Astrocyte (in vitro differentiated cells and primary cell): ENCODE measurements at regions not wholly inside any gene's neighbourhood (a gene's known extent, or its start where the extent isn't known, plus 50 kb on each side); places are given as distances from the start of the nearest gene placed in this dataset.

Experiments
- DNase-seq: peaks from one replicate; pipeline ENCODE4 v3.0.0-alpha.2; 2010; ENCODE audit warnings: low read depth
- FAIRE-seq: peaks from 2 replicates; lab custom pipeline; 2011; peaks lifted over from hg19 to GRCh38; lab: Jason Lieb, UNC
- H2AFZ ChIP-seq: 2 replicates; pipeline ENCODE4 v1.6.0; 2012; ENCODE audit warnings: low read depth, low read length, inconsistent platforms
- H3K27ac ChIP-seq: 2 replicates; pipeline ENCODE4 v1.5.1; 2011; ENCODE audit warnings: low read depth, low read length, inconsistent platforms
- H3K27me3 ChIP-seq: 2 replicates; pipeline ENCODE4 v1.6.0; 2011; ENCODE audit warnings: low read length, inconsistent platforms; ENCODE audit not compliant: insufficient read depth
- H3K36me3 ChIP-seq: 2 replicates; pipeline ENCODE4 v1.5.1; 2011; ENCODE audit warnings: low read length, inconsistent platforms; ENCODE audit not compliant: insufficient read depth
- H3K4me1 ChIP-seq: 2 replicates; pipeline ENCODE4 v1.5.1; 2011; ENCODE audit warnings: low read length, inconsistent platforms; ENCODE audit not compliant: insufficient read depth
- H3K4me2 ChIP-seq: 2 replicates; pipeline ENCODE4 v1.6.0; 2012; ENCODE audit warnings: low read length, inconsistent platforms
- H3K4me3 ChIP-seq: 2 replicates; pipeline ENCODE4 v1.5.1; 2011; ENCODE audit warnings: low read depth, mild to moderate bottlenecking, low read length, inconsistent platforms; ENCODE audit not compliant: insufficient read depth
- H3K79me2 ChIP-seq: 2 replicates; pipeline ENCODE4 v1.6.0; 2012; ENCODE audit warnings: mild to moderate bottlenecking, low read length, inconsistent platforms; ENCODE audit not compliant: insufficient read depth
- H3K9ac ChIP-seq: 2 replicates; pipeline ENCODE4 v1.6.0; 2012; ENCODE audit warnings: mild to moderate bottlenecking, low read length, inconsistent platforms
- H3K9me3 ChIP-seq: 2 replicates; pipeline ENCODE4 v1.5.1; 2012; ENCODE audit warnings: low read depth, mild to moderate bottlenecking, low read length, inconsistent platforms; ENCODE audit not compliant: insufficient read depth
- H4K20me1 ChIP-seq: 2 replicates; pipeline ENCODE4 v1.6.0; 2012; ENCODE audit warnings: low read length, inconsistent platforms; ENCODE audit not compliant: insufficient read depth
- H3K27ac Mint-ChIP-seq: one replicate; pipeline ENCODE4 v1.8.0; 2021; ENCODE audit warnings: mild to moderate bottlenecking, mixed read lengths; ENCODE audit not compliant: unreplicated experiment
- H3K27me3 Mint-ChIP-seq: one replicate; pipeline ENCODE4 v1.8.0; 2021; ENCODE audit warnings: low read depth, mixed read lengths; ENCODE audit not compliant: unreplicated experiment
- H3K36me3 Mint-ChIP-seq: one replicate; pipeline ENCODE4 v1.8.0; 2021; ENCODE audit warnings: low read depth, mixed read lengths; ENCODE audit not compliant: unreplicated experiment
- H3K4me1 Mint-ChIP-seq: one replicate; pipeline ENCODE4 v1.8.0; 2021; ENCODE audit warnings: low read depth, mixed read lengths; ENCODE audit not compliant: unreplicated experiment
- H3K4me3 Mint-ChIP-seq: one replicate; pipeline ENCODE4 v1.8.0; 2021; ENCODE audit warnings: mild to moderate bottlenecking, moderate library complexity, mixed read lengths; ENCODE audit not compliant: unreplicated experiment
- H3K9me3 Mint-ChIP-seq: one replicate; pipeline ENCODE4 v1.8.0; 2021; ENCODE audit warnings: mild to moderate bottlenecking, mixed read lengths; ENCODE audit not compliant: unreplicated experiment
- CTCF ChIP-seq: IDR thresholded peaks from 2 replicates; pipeline ENCODE4 v1.5.1; 2011; ENCODE audit warnings: low read depth, mild to moderate bottlenecking, inconsistent platforms, low read length, moderate library complexity; ENCODE audit not compliant: insufficient read depth
- EZH2 ChIP-seq: IDR thresholded peaks from 2 replicates; pipeline ENCODE4 v1.6.1; 2012; ENCODE audit warnings: mild to moderate bottlenecking, low read length, inconsistent platforms; ENCODE audit not compliant: insufficient read depth

DNA sequence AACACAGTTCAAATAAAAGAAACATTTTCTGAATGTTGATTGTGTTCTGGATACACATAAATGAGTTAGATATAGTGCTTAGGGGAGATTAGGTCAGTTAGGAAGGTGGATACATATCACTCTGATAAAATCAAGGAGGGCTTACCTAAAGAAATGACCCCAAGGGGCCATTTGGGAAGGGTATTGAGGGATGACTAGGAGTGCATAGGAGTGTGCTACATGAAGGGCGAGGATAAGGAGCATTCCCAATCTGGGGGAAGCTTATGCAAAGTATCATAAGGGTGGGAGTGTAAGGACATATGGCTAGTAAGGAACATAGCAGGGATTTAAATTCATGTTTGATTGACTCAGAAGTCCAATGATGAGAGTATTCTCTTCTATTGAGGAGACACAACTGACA lies 183.6 kb downstream of the NSG2 start:
- Mint-ChIP-seq H3K9me3 (no peaks in the 10 kb centered on the region), H3K4me3 (no peak overlapping the region), H3K27me3 (peaks cover 3% of the 10 kb centered on the region), H3K36me3 (no peaks in the 10 kb centered on the region), H3K27ac (peak overlapping the region; percentile 5), H3K4me1 (peaks cover 29% of the 10 kb centered on the region)
- Histone ChIP-seq H3K4me1 (peaks cover 25% of the 10 kb centered on the region), H3K36me3 (no peaks in the 10 kb centered on the region), H3K9ac (no peak overlapping the region), H3K4me2 (no peak overlapping the region), H3K27me3 (no peaks in the 10 kb centered on the region), H3K79me2 (no peaks in the 10 kb centered on the region), H4K20me1 (no peaks in the 10 kb centered on the region), H3K27ac (no peak overlapping the region), H3K4me3 (no peak overlapping the region), H2AFZ (no peak overlapping the region), H3K9me3 (no peaks in the 10 kb centered on the region)
- DNase-seq (no peak), FAIRE-seq (no peak)
- TF ChIP-seq CTCF, result no peak
- TF ChIP-seq EZH2, result no peak

DNA sequence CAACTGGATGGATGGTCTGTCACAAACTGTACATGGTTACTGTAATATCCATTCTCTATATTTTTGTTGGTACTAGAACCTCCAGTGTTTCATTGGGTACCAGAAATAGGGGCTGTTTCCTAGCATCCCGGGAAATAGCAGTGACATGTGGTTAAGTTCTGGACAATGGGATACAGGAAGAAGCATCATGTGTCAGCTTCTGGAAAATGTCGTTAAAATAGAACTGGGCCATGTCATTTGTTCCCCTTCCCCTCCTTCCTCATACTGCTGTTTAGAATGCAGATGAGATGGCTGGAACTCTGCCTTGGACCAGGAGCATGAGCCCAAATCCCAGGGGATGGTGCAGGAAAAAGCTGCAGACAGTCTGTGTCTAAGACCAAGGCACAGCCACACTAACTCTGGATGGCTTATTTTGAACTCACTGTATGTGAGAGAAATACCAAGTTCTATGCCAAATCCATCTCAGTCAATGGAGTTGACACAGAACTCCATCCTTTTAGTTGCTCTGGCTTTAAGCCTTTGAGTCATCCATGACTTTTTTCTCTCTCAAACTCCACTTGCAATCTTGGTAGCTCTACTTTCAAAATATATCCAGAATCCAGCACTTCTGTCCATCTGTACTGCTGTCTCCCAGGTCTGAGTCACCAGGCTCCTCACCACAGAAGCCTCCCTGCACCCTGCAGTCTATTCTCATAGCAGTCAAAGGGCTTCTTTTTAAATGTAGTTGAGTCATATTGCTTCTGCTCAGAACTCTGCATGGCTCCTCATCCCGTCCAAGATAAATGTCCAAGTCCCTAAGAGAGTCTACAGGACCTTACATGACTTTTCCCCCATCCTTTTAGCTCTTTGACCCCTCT lies 184.2 kb downstream of the NSG2 start:
- Histone ChIP-seq H4K20me1 (no peaks in the 10 kb centered on the region), H3K27ac (peak overlapping the region; percentile 44), H3K4me2 (peak overlapping the region; percentile 67), H3K9ac (no peak overlapping the region), H3K27me3 (no peaks in the 10 kb centered on the region), H3K4me3 (no peak overlapping the region), H3K36me3 (no peaks in the 10 kb centered on the region), H3K9me3 (no peaks in the 10 kb centered on the region), H3K79me2 (no peaks in the 10 kb centered on the region), H2AFZ (no peak overlapping the region), H3K4me1 (peaks cover 28% of the 10 kb centered on the region)
- FAIRE-seq, result peak; percentile 23
- TF ChIP-seq CTCF (no peak), EZH2 (no peak)
- Mint-ChIP-seq H3K9me3 (no peaks in the 10 kb centered on the region), H3K4me3 (no peak overlapping the region), H3K27me3 (peaks cover 3% of the 10 kb centered on the region), H3K36me3 (no peaks in the 10 kb centered on the region), H3K4me1 (peaks cover 35% of the 10 kb centered on the region), H3K27ac (peak overlapping the region; percentile 11)
- DNase-seq, result peak; percentile 98

DNA sequence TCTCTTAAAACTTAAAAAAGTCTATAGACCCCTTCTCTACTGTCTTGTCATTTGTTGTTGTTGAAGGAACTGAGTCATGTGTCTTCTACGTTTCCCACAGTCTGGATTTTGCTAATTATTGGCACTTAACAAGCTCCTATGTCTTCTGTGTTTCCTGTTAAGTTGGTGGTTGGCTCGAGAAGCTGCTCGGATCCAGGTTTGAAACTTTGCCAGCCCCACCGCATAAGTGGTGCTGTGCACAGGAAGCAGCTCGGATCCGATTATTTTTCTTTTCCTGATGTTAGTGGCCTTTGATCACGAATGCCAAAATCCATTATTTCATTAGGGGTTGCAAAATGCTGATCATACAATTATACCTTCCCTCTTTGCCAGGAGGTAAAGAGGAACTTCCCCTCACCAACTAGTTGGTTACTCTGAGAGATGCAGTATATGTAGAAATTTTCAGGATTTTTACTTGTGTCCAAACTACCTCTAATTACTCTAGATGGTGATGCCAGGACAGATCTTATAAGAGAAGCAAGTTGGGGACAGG lies 186.5 kb downstream of the NSG2 start:
- Histone ChIP-seq H4K20me1 (no peaks in the 10 kb centered on the region), H3K4me2 (peak overlapping the region; percentile 54), H3K4me3 (peak overlapping the region; percentile 14), H3K9ac (no peak overlapping the region), H3K36me3 (no peaks in the 10 kb centered on the region), H3K4me1 (peaks cover 39% of the 10 kb centered on the region), H3K27me3 (no peaks in the 10 kb centered on the region), H3K79me2 (no peaks in the 10 kb centered on the region), H3K27ac (peak overlapping the region; percentile 32), H2AFZ (no peak overlapping the region), H3K9me3 (no peaks in the 10 kb centered on the region)
- Mint-ChIP-seq H3K27ac (peak overlapping the region; percentile 67), H3K27me3 (no peaks in the 10 kb centered on the region), H3K9me3 (no peaks in the 10 kb centered on the region), H3K4me3 (no peak overlapping the region), H3K36me3 (no peaks in the 10 kb centered on the region), H3K4me1 (peaks cover 41% of the 10 kb centered on the region)
- FAIRE-seq (peak; percentile 13), DNase-seq (peak; percentile 97)
- TF ChIP-seq EZH2 (no peak), CTCF (no peak)
